H1 (cell line): ENCODE measurements at regions not wholly inside any gene's neighbourhood (a gene's known extent, or its start where the extent isn't known, plus 50 kb on each side); places are given as distances from the start of the nearest gene placed in this dataset.

Experiments
- CTCF ChIA-PET: fragments of 300-600 bp; sonication (Branson Sonifier 250); formaldehyde crosslinking; loops from one replicate; lab custom pipeline; 2021; ENCODE audit not compliant: partially characterized antibody; lab: Charles Lee
- POLR2A ChIA-PET: fragments of 300-600 bp; sonication (Branson Sonifier 250); formaldehyde crosslinking; loops from one replicate; lab custom pipeline; 2021; ENCODE audit warnings: inconsistent platforms; ENCODE audit not compliant: partially characterized antibody; lab: Charles Lee
- DNase-seq, 2 experiments: peaks; one replicate each; pipeline versions ENCODE4 v3.0.0 to v3.0.0-alpha.2; 2010 to 2022; ENCODE audit warnings: low spot score in 2 of 2, low read depth in 1 of 2, mixed read lengths in 1 of 2
- FAIRE-seq: peaks from 2 replicates; lab custom pipeline; 2011; peaks lifted over from hg19 to GRCh38; lab: Jason Lieb, UNC
- H2AFZ ChIP-seq: 2 replicates; pipeline ENCODE4 v1.8.1; 2012; ENCODE audit warnings: low read length, inconsistent platforms
- H2AK5ac ChIP-seq: 2 replicates; pipeline ENCODE4 v1.6.1; 2013; ENCODE audit warnings: low read depth, low read length
- H2BK120ac ChIP-seq: replicated peaks from 2 replicates; pipeline ENCODE3; 2013; ENCODE audit warnings: low read depth, low read length, inconsistent platforms
- H2BK12ac ChIP-seq: 2 replicates; pipeline ENCODE4 v1.6.1; 2013; ENCODE audit warnings: low read depth, low read length
- H2BK15ac ChIP-seq: 2 replicates; pipeline ENCODE4 v1.6.1; 2013; ENCODE audit warnings: low read length
- H2BK20ac ChIP-seq: 2 replicates; pipeline ENCODE4 v1.6.1; 2013; ENCODE audit warnings: low read length
- H2BK5ac ChIP-seq: 2 replicates; pipeline ENCODE4 v1.6.1; 2013; ENCODE audit warnings: low read depth, low read length
- H3K14ac ChIP-seq: 2 replicates; pipeline ENCODE4 v1.6.1; 2013; ENCODE audit warnings: inconsistent platforms; ENCODE audit not compliant: insufficient read length
- H3K18ac ChIP-seq: 2 replicates; pipeline ENCODE4 v1.6.1; 2013; ENCODE audit warnings: low read length; ENCODE audit errors: extremely low read depth
- H3K23ac ChIP-seq: 2 replicates; pipeline ENCODE4 v1.6.1; 2013; ENCODE audit warnings: inconsistent platforms; ENCODE audit not compliant: insufficient read length
- H3K23me2 ChIP-seq: 2 replicates; pipeline ENCODE4 v1.6.1; 2013; ENCODE audit warnings: low read depth, low read length
- H3K27ac ChIP-seq: 2 replicates; pipeline ENCODE4 v1.6.1; 2011; ENCODE audit warnings: low read depth, low read length, inconsistent platforms
- H3K27me3 ChIP-seq, 4 experiments: replicated peaks in 1 of 4; 1 replicate in 1 of 4; 2 replicates in 3 of 4; pipeline versions ENCODE4 v1.6.1 to v1.8.1; 2011 to 2013; ENCODE audit warnings: low read length in 3 of 4, mild to moderate bottlenecking in 3 of 4, inconsistent platforms in 2 of 4, mixed read lengths in 2 of 4, moderate library complexity in 1 of 4; ENCODE audit not compliant: control insufficient read depth in 3 of 4, insufficient read depth in 3 of 4; ENCODE audit errors: extremely low read depth in 1 of 4
- H3K36me3 ChIP-seq, 4 experiments: 2 replicates each; pipeline versions ENCODE4 v1.6.1 to v1.8.1; 2011 to 2013; ENCODE audit warnings: mild to moderate bottlenecking in 4 of 4, low read length in 3 of 4, moderate library complexity in 2 of 4, control low read depth in 1 of 4, inconsistent platforms in 1 of 4; ENCODE audit not compliant: insufficient read depth in 4 of 4, control insufficient read depth in 2 of 4
- H3K4ac ChIP-seq: replicated peaks from 2 replicates; pipeline ENCODE3; 2013; ENCODE audit warnings: low read length, low read depth, mixed read lengths, inconsistent platforms; ENCODE audit not compliant: insufficient read length
- H3K4me1 ChIP-seq, 4 experiments: replicated peaks in 1 of 4; 1 replicate in 1 of 4; 2 replicates in 3 of 4; pipeline versions ENCODE4 v1.6.1 to v1.8.1; 2011 to 2013; ENCODE audit warnings: low read length in 3 of 4, inconsistent platforms in 2 of 4, mixed read lengths in 1 of 4; ENCODE audit not compliant: insufficient read depth in 4 of 4, control insufficient read depth in 3 of 4
- H3K4me2 ChIP-seq, 2 experiments: 2 replicates each; pipeline versions ENCODE4 v1.6.1 to v1.8.1; 2011 to 2013; ENCODE audit warnings: low read depth in 2 of 2, low read length in 2 of 2, control low read depth in 1 of 2, inconsistent platforms in 1 of 2, mild to moderate bottlenecking in 1 of 2; ENCODE audit not compliant: insufficient read depth in 1 of 2
- H3K4me3 ChIP-seq, 4 experiments: fragments of 200-600, 300-600 bp in 1 of 4; sonication (generic), shearing (Covaris generic), sonication (Bioruptor Twin) in 1 of 4; 2 replicates each; pipeline versions ENCODE4 v1.5.1 to v1.8.1; 2011 to 2016; ENCODE audit warnings: low read length in 4 of 4, low read depth in 3 of 4, control low read depth in 2 of 4, inconsistent platforms in 2 of 4, mild to moderate bottlenecking in 2 of 4, mixed read lengths in 1 of 4, moderate library complexity in 1 of 4; ENCODE audit not compliant: insufficient read depth in 2 of 4; ENCODE audit errors: extremely low read depth in 1 of 4
- H3K56ac ChIP-seq: replicated peaks from 2 replicates; pipeline ENCODE3; 2013; ENCODE audit warnings: low read depth, mild to moderate bottlenecking, mixed read lengths, low read length, inconsistent platforms; ENCODE audit not compliant: insufficient read length
- H3K79me1 ChIP-seq: 2 replicates; pipeline ENCODE4 v1.6.1; 2013; ENCODE audit warnings: low read depth, low read length, control low read depth
- H3K79me2 ChIP-seq, 2 experiments: 2 replicates each; pipeline versions ENCODE4 v1.6.1 to v1.8.1; 2012 to 2013; ENCODE audit warnings: low read length in 2 of 2, mild to moderate bottlenecking in 2 of 2, inconsistent platforms in 1 of 2; ENCODE audit not compliant: insufficient read depth in 2 of 2, control insufficient read depth in 1 of 2
- H3K9ac ChIP-seq, 4 experiments: replicated peaks in 1 of 4; 1 replicate in 1 of 4; 2 replicates in 3 of 4; pipeline versions ENCODE4 v1.6.1 to v1.8.1; 2011 to 2013; ENCODE audit warnings: low read depth in 3 of 4, low read length in 3 of 4, control low read depth in 2 of 4, mild to moderate bottlenecking in 2 of 4, moderate library complexity in 2 of 4, inconsistent platforms in 1 of 4; ENCODE audit errors: extremely low read depth in 1 of 4
- H3K9me3 ChIP-seq, 2 experiments: 2 replicates each; pipeline versions ENCODE4 v1.6.1 to v1.8.1; 2012 to 2013; ENCODE audit warnings: mild to moderate bottlenecking in 2 of 2, moderate library complexity in 2 of 2, control low read depth in 1 of 2, inconsistent platforms in 1 of 2, low read depth in 1 of 2, low read length in 1 of 2, mixed read lengths in 1 of 2; ENCODE audit not compliant: insufficient read depth in 2 of 2
- H4K20me1 ChIP-seq, 2 experiments: replicated peaks in 1 of 2; 2 replicates each; pipeline versions ENCODE3 to v1.8.1; 2011 to 2013; ENCODE audit warnings: inconsistent platforms in 2 of 2, low read length in 2 of 2, mild to moderate bottlenecking in 1 of 2; ENCODE audit not compliant: insufficient read depth in 2 of 2, control insufficient read depth in 1 of 2
- H4K5ac ChIP-seq: 2 replicates; pipeline ENCODE4 v1.6.1; 2013; ENCODE audit warnings: low read length, low read depth, mixed read lengths, inconsistent platforms; ENCODE audit not compliant: insufficient read length
- H4K8ac ChIP-seq: 2 replicates; pipeline ENCODE4 v1.8.0; 2013; ENCODE audit warnings: mild to moderate bottlenecking, moderate library complexity, low read length, inconsistent platforms; ENCODE audit not compliant: insufficient read depth; ENCODE audit errors: extremely low read depth
- H4K91ac ChIP-seq: replicated peaks from 2 replicates; pipeline ENCODE3; 2013; ENCODE audit warnings: low read length, mixed read lengths, inconsistent platforms; ENCODE audit not compliant: insufficient read length
- RXRA ChIP-seq: IDR thresholded peaks from 2 replicates; pipeline ENCODE4 v1.6.1; 2011; ENCODE audit warnings: low read depth, mild to moderate bottlenecking, low read length, moderate library complexity; ENCODE audit not compliant: insufficient read depth
- SIN3A ChIP-seq, 2 experiments: IDR thresholded peaks in 1 of 2; conservative IDR thresholded peaks in 1 of 2; 2 replicates each; pipeline ENCODE4 v1.6.1; 2011 to 2012; ENCODE audit warnings: low read length in 2 of 2, improper control_type of control experiment in 1 of 2, low read depth in 1 of 2, mild to moderate bottlenecking in 1 of 2
- WGBS, 2 experiments: shearing (Covaris generic) in 1 of 2; methylation state at CpG; one replicate each; pipeline versions ENCODE4 v1.1.6 to v1.1.7; 2013 to 2015; ENCODE audit warnings: low lambda C conversion rate in 2 of 2, mixed read lengths in 2 of 2, inconsistent platforms in 1 of 2, low coverage in 1 of 2, missing lambda C conversion rate in 1 of 2; ENCODE audit not compliant: insufficient replicate concordance in 2 of 2, insufficient coverage in 1 of 2, insufficient read length in 1 of 2; ENCODE audit errors: extremely low coverage in 1 of 2, missing lambda C conversion rate in 1 of 2; 5-methylcytosine and 5-hydroxymethylcytosine counted together

GRCh38 chr7:91614431-91614830, 266.1 kb downstream of the MTERF1 start:
- TF ChIP-seq SIN3A (conservative IDR thresholded peaks at IDR 0.05 in 1 of 2, IDR thresholded peaks at IDR 0.05 in 1 of 2; ENCODE audit: low read depth in 1 of 2, low read length in 2 of 2) (no peak), RXRA (no peak)
- H4K5ac ChIP-seq = no peak overlapping the region
- H3K9me3 ChIP-seq = no peaks in the 10 kb centered on the region
- no peak overlapping the region for H2BK5ac ChIP-seq
- 88% methylated on average over 4 of the region's 4 CpGs; no CpG with 5 or more reads in 1 of the 2 experiments for WGBS, 2 experiments
- no peak overlapping the region for H3K27ac ChIP-seq
- ChIA-PET POLR2A (no interaction called here), CTCF (interaction anchor here (1.0 kb wide), 1 partner anchor 131 kb away, joined by 4 read pairs; no protein-coding TSS in a partner anchor)
- H2BK12ac ChIP-seq = no peak overlapping the region
- H3K56ac ChIP-seq = no peak overlapping the region
- no peak overlapping the region for H3K14ac ChIP-seq
- H3K79me2 ChIP-seq = no peaks in the 10 kb centered on the region; a peak in 1 of 4 replicates
- H3K79me1 ChIP-seq = no peaks in the 10 kb centered on the region
- H4K91ac ChIP-seq = no peak overlapping the region
- H3K18ac ChIP-seq = no peak overlapping the region
- no peak overlapping the region for H3K4me2 ChIP-seq
- no peaks in the 10 kb centered on the region for H3K36me3 ChIP-seq
- no peak overlapping the region for H2AK5ac ChIP-seq
- no peaks in the 10 kb centered on the region for H4K20me1 ChIP-seq
- no peak for FAIRE-seq
- no peak for DNase-seq
- H3K4me1 ChIP-seq = no peaks in the 10 kb centered on the region
- no peak overlapping the region for H2AFZ ChIP-seq
- no peak overlapping the region for H3K4ac ChIP-seq
- no peak overlapping the region for H4K8ac ChIP-seq
- no peak overlapping the region for H3K4me3 ChIP-seq
- H3K23me2 ChIP-seq = peaks cover 2% of the 10 kb centered on the region; the same call in 1 of the 2 replicates
- no peaks in the 10 kb centered on the region for H3K27me3 ChIP-seq
- H2BK20ac ChIP-seq = no peak overlapping the region
- H2BK120ac ChIP-seq = no peak overlapping the region
- H3K23ac ChIP-seq = no peak overlapping the region
- no peak overlapping the region for H3K9ac ChIP-seq
- no peak overlapping the region for H2BK15ac ChIP-seq
